ENCODE measurements at regions not wholly inside any gene's neighbourhood (a gene's known extent, or its start where the extent isn't known, plus 50 kb on each side); places are given as distances from the start of the nearest gene placed in this dataset.

- TF ChIP-seq, protein P1, sequence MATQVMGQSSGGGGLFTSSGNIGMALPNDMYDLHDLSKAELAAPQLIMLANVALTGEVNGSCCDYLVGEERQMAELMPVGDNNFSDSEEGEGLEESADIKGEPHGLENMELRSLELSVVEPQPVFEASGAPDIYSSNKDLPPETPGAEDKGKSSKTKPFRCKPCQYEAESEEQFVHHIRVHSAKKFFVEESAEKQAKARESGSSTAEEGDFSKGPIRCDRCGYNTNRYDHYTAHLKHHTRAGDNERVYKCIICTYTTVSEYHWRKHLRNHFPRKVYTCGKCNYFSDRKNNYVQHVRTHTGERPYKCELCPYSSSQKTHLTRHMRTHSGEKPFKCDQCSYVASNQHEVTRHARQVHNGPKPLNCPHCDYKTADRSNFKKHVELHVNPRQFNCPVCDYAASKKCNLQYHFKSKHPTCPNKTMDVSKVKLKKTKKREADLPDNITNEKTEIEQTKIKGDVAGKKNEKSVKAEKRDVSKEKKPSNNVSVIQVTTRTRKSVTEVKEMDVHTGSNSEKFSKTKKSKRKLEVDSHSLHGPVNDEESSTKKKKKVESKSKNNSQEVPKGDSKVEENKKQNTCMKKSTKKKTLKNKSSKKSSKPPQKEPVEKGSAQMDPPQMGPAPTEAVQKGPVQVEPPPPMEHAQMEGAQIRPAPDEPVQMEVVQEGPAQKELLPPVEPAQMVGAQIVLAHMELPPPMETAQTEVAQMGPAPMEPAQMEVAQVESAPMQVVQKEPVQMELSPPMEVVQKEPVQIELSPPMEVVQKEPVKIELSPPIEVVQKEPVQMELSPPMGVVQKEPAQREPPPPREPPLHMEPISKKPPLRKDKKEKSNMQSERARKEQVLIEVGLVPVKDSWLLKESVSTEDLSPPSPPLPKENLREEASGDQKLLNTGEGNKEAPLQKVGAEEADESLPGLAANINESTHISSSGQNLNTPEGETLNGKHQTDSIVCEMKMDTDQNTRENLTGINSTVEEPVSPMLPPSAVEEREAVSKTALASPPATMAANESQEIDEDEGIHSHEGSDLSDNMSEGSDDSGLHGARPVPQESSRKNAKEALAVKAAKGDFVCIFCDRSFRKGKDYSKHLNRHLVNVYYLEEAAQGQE (IDR thresholded peaks at IDR 0.05; ENCODE audit: unreplicated experiment): no peak
- TF ChIP-seq CTCF (conservative IDR thresholded peaks at IDR 0.05; ENCODE audit: low read depth in 2 of 2) (no peak), EZH2phosphoT487 (IDR thresholded peaks at IDR 0.05; ENCODE audit: unreplicated experiment) (no peak), POLR2AphosphoS5 (IDR thresholded peaks at IDR 0.05; ENCODE audit: low read depth) (no peak), EZH2 (IDR thresholded peaks at IDR 0.05; ENCODE audit: low read depth, unreplicated experiment) (no peak), ETS1 (IDR thresholded peaks at IDR 0.05) (no peak)
- TF ChIP-seq, protein P2, sequence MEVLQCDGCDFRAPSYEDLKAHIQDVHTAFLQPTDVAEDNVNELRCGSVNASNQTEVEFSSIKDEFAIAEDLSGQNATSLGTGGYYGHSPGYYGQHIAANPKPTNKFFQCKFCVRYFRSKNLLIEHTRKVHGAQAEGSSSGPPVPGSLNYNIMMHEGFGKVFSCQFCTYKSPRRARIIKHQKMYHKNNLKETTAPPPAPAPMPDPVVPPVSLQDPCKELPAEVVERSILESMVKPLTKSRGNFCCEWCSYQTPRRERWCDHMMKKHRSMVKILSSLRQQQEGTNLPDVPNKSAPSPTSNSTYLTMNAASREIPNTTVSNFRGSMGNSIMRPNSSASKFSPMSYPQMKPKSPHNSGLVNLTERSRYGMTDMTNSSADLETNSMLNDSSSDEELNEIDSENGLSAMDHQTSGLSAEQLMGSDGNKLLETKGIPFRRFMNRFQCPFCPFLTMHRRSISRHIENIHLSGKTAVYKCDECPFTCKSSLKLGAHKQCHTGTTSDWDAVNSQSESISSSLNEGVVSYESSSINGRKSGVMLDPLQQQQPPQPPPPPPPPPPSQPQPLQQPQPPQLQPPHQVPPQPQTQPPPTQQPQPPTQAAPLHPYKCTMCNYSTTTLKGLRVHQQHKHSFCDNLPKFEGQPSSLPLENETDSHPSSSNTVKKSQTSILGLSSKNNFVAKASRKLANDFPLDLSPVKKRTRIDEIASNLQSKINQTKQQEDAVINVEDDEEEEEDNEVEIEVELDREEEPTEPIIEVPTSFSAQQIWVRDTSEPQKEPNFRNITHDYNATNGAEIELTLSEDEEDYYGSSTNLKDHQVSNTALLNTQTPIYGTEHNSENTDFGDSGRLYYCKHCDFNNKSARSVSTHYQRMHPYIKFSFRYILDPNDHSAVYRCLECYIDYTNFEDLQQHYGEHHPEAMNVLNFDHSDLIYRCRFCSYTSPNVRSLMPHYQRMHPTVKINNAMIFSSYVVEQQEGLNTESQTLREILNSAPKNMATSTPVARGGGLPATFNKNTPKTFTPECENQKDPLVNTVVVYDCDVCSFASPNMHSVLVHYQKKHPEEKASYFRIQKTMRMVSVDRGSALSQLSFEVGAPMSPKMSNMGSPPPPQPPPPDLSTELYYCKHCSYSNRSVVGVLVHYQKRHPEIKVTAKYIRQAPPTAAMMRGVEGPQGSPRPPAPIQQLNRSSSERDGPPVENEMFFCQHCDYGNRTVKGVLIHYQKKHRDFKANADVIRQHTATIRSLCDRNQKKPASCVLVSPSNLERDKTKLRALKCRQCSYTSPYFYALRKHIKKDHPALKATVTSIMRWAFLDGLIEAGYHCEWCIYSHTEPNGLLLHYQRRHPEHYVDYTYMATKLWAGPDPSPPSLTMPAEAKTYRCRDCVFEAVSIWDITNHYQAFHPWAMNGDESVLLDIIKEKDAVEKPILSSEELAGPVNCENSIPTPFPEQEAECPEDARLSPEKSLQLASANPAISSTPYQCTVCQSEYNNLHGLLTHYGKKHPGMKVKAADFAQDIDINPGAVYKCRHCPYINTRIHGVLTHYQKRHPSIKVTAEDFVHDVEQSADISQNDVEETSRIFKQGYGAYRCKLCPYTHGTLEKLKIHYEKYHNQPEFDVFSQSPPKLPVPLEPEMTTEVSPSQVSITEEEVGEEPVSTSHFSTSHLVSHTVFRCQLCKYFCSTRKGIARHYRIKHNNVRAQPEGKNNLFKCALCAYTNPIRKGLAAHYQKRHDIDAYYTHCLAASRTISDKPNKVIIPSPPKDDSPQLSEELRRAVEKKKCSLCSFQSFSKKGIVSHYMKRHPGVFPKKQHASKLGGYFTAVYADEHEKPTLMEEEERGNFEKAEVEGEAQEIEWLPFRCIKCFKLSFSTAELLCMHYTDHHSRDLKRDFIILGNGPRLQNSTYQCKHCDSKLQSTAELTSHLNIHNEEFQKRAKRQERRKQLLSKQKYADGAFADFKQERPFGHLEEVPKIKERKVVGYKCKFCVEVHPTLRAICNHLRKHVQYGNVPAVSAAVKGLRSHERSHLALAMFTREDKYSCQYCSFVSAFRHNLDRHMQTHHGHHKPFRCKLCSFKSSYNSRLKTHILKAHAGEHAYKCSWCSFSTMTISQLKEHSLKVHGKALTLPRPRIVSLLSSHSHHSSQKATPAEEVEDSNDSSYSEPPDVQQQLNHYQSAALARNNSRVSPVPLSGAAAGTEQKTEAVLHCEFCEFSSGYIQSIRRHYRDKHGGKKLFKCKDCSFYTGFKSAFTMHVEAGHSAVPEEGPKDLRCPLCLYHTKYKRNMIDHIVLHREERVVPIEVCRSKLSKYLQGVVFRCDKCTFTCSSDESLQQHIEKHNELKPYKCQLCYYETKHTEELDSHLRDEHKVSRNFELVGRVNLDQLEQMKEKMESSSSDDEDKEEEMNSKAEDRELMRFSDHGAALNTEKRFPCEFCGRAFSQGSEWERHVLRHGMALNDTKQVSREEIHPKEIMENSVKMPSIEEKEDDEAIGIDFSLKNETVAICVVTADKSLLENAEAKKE (CRISPR knock-in tag; IDR thresholded peaks at IDR 0.05): no peak
Observed at GRCh38 chr4:11675051-11675800, 246.5 kb upstream of the HS3ST1 start.
